H1 (cell line): ENCODE measurements at regions not wholly inside any gene's neighbourhood (a gene's known extent, or its start where the extent isn't known, plus 50 kb on each side); places are given as distances from the start of the nearest gene placed in this dataset.

Source experiments
- ATF3 ChIP-seq: IDR thresholded peaks from 2 replicates; pipeline ENCODE4 v1.6.1; 2011; ENCODE audit warnings: low read depth, mild to moderate bottlenecking, low read length; ENCODE audit not compliant: insufficient read depth
- CBX5 ChIP-seq: fragments of 300-800, 300-1000 bp; sonication (generic); IDR thresholded peaks from 2 replicates; pipeline ENCODE4 v1.7.1; 2016; ENCODE audit warnings: antibody characterized with exemption, low read length, low read depth
- E2F6 ChIP-seq: IDR thresholded peaks from 2 replicates; pipeline ENCODE4 v1.6.1; 2012; ENCODE audit warnings: inconsistent platforms
- GABPA ChIP-seq: IDR thresholded peaks from 2 replicates; pipeline ENCODE4 v1.6.1; 2011; ENCODE audit warnings: mild to moderate bottlenecking, low read length, moderate library complexity, borderline replicate concordance; ENCODE audit not compliant: insufficient read depth
- HDAC6 ChIP-seq: IDR thresholded peaks from one replicate; pipeline ENCODE4 v1.7.1; 2012; ENCODE audit warnings: low read depth, mild to moderate bottlenecking, inconsistent platforms, low read length, moderate library complexity
- KDM5A ChIP-seq: fragments of 200-600 bp; IDR thresholded peaks from 2 replicates; pipeline ENCODE4 v1.7.1; 2012; ENCODE audit warnings: mild to moderate bottlenecking, low read length, inconsistent platforms, mixed read lengths
- MAX ChIP-seq: IDR thresholded peaks from 2 replicates; pipeline ENCODE4 v1.6.1; 2012; ENCODE audit warnings: inconsistent platforms
- PHF8 ChIP-seq: fragments of 200-600 bp; sonication (generic); conservative IDR thresholded peaks from 2 replicates; pipeline ENCODE4 v1.7.1; 2012; ENCODE audit warnings: low read depth, mild to moderate bottlenecking, inconsistent platforms, low read length, moderate library complexity
- RFX5 ChIP-seq: IDR thresholded peaks from 2 replicates; pipeline ENCODE4 v1.6.1; 2011; ENCODE audit warnings: low read depth, low read length, improper control_type of control experiment, borderline replicate concordance
- SIX5 ChIP-seq: IDR thresholded peaks from 2 replicates; pipeline ENCODE4 v1.6.1; 2011; ENCODE audit warnings: mild to moderate bottlenecking, low read depth, low read length
- SUZ12 ChIP-seq: fragments of 200-600 bp; sonication (generic); IDR thresholded peaks from 2 replicates; pipeline ENCODE4 v1.6.1; 2012; ENCODE audit warnings: mild to moderate bottlenecking, inconsistent platforms, low read length, moderate library complexity, mixed read lengths

DNA sequence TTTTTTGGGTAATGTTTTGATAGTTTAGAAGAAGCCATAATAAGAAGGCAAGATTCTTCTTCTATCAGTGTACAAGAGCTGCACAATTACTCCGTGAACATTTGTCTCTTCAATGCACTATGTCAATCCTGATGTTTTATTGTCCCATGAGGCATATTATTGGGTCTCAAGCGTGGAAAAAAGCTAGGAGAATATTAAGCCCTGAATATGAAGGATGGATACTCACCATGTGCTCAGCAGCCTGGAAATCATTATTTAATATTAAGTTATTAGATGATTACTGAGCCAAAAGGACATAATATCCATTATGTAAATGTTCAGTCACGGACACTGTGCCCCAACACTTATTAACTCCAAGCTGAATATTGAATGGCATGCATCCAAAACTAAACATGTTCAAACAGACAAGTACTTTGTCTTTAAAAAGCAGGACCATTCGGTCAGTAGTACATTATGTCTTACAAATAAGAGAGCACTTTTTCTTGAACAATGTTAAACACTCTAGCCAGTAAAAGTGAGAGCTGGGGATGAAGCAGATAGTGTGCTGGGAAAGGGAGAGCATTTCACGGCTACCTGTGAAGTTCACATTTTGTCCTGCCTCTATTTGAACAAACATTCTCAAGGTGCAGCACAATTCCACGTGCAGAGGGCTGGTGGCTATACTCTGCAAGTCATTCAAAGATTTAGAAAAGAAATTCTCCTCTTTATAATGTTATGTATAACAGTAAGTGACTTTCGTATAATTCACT is 70.6 kb upstream of the CNR1 start (continued):
- TF ChIP-seq E2F6 (no peak), HDAC6 (no peak), KDM5A (no peak), GABPA (no peak), SIX5 (no peak), MAX (no peak), PHF8 (no peak), RFX5 (no peak), CBX5 (no peak), ATF3 (no peak), SUZ12 (no peak)
